GM18907 (cell line): ENCODE measurements at regions not wholly inside any gene's neighbourhood (a gene's known extent, or its start where the extent isn't known, plus 50 kb on each side); places are given as distances from the start of the nearest gene placed in this dataset.

Experiments
- ATAC-seq: cut with Tn5 transposase; IDR thresholded peaks from one replicate; pipeline ENCODE4 v1.9.1; 2021; ENCODE audit warnings: mild to moderate bottlenecking, moderate library complexity; ENCODE audit not compliant: unreplicated experiment

GRCh38 chr11:116481126-116481675 is 291.6 kb downstream of the BUD13 start:
- ATAC-seq, result no peak

DNA sequence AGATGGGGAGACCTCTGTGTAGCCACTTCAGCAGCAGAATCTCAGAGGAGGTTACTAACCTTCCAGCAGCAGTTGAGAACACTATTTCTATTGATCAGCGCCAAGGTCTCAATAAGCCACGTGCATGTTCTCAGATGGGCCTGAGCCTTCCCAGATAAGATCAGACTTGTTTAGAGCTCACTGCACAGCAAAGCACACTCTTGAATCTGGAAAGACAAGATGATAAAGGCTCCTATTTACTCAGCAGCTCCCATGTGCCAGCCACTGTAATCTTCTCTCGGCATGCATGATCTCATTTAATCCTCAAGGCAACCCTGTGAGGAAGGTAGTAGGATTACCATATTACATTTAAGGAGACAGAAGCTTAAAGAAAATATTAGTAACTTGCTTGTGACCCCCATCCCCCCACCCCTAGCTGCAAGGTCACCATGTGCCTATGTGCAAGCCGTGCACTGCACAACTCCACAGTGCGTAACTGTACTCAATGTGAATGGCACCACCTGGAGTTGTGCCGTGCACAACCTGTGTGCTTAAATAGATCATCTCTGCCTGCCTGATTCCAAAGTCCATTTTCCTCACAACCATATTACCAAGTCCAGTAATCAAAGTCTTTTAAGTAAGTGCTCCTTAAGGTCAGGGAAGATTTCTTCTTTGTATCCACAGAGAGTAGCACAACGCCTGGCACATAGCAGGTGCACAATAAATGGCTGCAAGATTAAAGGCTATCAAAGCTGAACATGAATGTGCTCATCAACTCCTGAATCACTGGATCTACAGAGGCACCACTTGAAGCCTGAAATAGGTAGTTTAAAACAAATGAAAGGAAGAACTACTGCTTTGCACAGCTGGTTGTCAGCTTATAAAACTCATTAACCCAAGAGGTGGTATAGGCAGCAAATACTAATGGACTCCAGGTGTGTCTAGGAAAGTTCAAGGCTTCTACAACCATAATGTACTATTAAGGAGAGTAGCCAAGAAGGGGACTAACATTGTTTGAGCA is 293.8 kb downstream of the BUD13 start:
- ATAC-seq, result no peak

GRCh38 chr11:116478205-116478604 is 294.6 kb downstream of the BUD13 start:
- ATAC-seq, result no peak

- ATAC-seq, result no peak
These were observed 298.9 kb downstream of the BUD13 start for GRCh38 chr11:116473790-116474346.

GRCh38 chr11:116473206-116473769 is 299.5 kb downstream of the BUD13 start:
- ATAC-seq, result no peak

GRCh38 chr11:116472651-116473050 is 300.1 kb downstream of the BUD13 start:
- no peak for ATAC-seq

DNA sequence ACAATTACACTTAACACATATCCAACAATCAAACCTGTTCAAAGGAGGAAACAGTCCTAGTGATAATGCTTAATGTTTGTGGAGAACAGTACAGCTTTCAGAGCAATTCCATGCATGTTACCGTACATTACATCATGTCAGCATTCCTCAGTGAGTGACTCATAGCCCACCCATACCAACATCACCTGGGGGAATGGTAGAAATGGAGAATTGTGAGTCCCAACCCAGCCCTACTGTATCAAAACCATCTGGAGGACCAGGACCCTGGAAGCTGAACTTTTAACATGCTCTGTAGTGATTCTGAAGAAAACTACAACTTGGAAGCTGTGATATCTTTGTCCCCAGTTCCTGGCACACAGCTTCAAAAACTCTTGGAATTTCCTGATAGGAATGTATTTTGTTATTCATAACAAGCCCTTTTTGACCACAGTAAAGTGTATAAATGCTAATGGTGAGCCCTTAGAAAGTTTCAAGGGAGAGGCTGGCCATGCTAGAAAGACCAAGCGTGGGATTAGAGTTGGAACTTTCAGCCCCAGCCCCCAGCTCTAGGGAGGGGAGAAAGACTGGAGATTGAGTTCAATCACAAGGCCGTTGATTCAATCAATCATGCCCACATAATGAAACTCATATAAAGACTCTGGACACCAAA is 301.1 kb downstream of the BUD13 start:
- ATAC-seq, result no peak

GRCh38 chr11:116468699-116469098 is 304.1 kb downstream of the BUD13 start:
- no peak for ATAC-seq

DNA sequence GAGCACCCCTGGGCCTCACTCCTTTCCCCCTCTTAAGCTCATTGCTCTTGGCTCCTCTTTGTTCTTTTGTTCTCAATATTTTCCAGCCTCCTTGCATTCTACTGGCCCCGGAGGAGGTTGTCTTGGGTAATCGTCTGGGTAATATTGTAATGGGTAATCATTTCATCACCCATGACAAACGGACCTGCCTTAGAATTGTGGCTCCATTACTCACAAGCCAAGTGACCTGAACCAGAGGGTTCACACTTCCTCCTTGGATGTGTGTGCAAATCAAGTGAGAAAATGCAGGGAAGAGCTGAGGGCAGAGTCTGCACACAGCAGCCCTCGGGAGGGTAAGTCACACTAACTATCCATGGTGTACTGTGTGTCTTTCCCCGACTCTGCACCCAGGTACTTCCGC is 305.0 kb downstream of the BUD13 start:
- ATAC-seq, result no peak

DNA sequence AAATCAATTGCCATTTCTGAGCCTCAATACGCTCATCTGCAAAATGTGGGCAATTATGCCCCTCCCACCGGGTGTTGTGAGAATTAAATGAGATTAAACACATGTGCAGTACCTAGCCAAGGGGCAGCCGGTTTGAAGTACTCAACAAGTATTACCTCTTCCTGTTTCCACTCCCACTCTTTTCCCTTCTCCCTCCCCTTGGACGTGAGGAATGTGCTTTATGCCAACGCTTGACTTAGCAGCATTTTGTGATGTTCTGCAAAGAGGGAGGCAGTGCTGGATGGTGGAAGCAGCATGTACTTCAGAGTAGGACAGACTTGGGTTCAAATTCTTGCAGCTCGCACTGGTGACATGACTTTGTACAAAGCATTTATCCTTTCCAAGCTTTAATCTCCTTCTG is 306.0 kb downstream of the BUD13 start:
- no peak for ATAC-seq

DNA sequence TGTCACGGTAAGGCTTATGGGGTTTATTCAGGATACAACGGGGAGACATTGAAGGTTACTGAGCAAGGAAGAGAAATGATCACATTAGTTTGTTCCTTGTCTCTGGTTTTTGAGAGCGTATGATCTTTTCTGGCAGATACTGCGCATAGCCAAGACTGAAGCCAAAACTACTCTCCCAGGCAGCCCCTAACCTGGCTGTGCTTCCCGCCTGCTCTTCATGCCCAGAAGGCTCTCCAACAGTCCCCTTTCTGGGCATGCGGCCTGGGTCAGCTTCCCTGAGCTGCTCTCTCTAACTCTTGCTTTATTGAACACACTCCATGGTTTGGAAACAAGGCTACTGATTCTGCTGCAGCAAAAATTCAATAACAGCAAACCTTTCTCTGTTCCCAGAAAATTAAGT is 306.6 kb downstream of the BUD13 start:
- ATAC-seq, result no peak

- no peak for ATAC-seq
These were observed 307.7 kb downstream of the BUD13 start for GRCh38 chr11:116465056-116465455.

DNA sequence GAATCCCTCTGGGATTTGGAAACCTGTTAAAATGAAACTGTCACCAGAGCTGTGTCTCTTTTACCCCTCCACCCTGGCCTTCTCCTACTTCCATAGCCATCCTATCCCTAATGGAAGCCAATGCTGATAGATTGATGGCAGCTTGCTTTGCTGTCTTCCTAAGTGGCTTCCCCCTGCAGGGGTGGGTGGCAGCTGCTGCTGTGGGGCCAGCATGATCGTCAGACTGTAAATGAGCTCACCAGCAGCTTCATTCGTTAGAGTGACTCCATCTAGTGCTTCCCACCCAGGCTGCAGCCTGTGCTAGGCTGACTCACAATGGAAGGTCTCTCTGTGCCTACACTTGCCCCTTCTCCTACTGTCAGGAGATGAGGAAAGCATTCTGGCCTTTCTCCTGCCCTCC is 311.0 kb downstream of the BUD13 start:
- ATAC-seq, result no peak

DNA sequence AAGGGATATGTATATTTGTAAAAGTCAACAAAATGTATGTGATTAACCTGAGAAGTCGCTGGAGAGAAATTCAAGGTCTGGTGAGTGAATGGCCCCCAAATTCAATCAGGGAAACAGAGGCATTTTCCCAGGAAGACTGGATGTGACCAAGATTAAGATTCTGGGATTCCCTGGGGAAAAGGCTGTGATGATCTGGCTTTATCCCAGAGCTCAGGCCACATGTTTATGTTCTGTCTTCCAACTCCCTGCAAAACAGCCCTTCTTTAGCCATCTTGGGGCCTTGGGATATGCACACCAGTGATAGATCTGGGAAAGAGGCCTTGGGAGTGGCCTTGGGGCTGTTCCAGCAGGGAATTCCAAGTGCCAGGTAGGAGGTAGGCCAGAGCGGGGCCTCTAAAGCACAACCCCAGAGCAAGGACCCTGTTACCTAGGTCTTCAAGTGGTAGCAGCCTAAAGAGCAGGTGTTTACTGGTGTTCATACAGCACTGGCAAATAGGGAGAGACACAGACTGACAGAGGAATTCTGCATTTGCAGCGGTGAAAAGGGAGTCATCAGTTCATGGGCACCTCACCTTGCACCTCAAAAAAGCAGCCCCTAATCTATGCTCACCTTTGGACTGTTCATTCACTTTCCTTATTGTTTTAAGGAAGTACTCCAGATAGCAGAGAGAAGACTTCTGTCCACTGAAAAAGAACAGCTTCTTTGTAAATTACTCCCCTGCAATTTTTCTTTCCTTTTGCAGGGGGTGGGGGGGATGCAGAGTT is 312.4 kb downstream of the BUD13 start:
- no peak for ATAC-seq

GRCh38 chr11:116459185-116460045 is 313.4 kb downstream of the BUD13 start:
- ATAC-seq, result no peak

DNA sequence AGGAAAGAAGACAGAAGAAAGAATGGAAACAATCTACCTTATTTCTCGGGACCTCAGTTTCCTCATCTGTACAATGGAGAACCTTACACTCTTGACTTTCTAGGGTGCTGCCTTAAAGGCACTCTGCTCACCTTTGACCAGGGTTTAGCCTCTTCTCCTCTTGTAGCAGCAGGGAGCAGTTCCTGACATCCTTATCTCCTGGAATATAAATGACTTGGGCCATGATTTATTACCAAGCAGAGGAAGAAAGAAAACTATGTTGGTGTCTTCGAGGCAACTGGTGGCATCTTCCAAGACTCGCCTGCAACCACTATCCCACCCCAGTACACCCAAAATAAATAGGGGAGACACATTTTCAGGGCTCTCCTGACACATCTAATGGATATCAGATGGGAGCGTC is 314.2 kb downstream of the BUD13 start:
- ATAC-seq, result no peak

GRCh38 chr11:116457336-116458007 is 315.3 kb downstream of the BUD13 start:
- ATAC-seq, result no peak

- no peak for ATAC-seq
These were observed 317.8 kb downstream of the BUD13 start for GRCh38 chr11:116454951-116455350.
